ENCODE measurements at regions not wholly inside any gene's neighbourhood (a gene's known extent, or its start where the extent isn't known, plus 50 kb on each side); places are given as distances from the start of the nearest gene placed in this dataset.
"Not testable (repeated sequence)": the region's sequence is repeated elsewhere in the genome, so short reads cannot be mapped to it uniquely, and the experiment has no call there.

GRCh38 chr18:55763805-55764204 is 175.8 kb upstream of the TCF4 start:
- DNase-seq, result no peak

- peak; percentile 66 for DNase-seq
Observed at GRCh38 chr18:55763298-55763697, 175.3 kb upstream of the TCF4 start.

GRCh38 chr18:55762424-55762823 is 174.4 kb upstream of the TCF4 start:
- DNase-seq, result no peak

- no peak for DNase-seq
Observed at GRCh38 chr18:55753643-55754263, 165.8 kb upstream of the TCF4 start.

- no peak for DNase-seq
Observed at GRCh38 chr18:55751476-55751875, 163.5 kb upstream of the TCF4 start.

GRCh38 chr18:55748227-55748738 is 160.3 kb upstream of the TCF4 start:
- DNase-seq, result no peak

- DNase-seq, result peak; percentile 68
Observed at GRCh38 chr18:55744206-55744605, 156.2 kb upstream of the TCF4 start.

GRCh38 chr18:55743736-55744135 is 155.7 kb upstream of the TCF4 start:
- no peak for DNase-seq

GRCh38 chr18:55743133-55743532 is 155.1 kb upstream of the TCF4 start:
- DNase-seq, result peak; percentile 4

GRCh38 chr18:55739488-55739887 is 151.5 kb upstream of the TCF4 start:
- no peak for DNase-seq

- no peak for DNase-seq
Observed at GRCh38 chr18:55738483-55739114, 150.6 kb upstream of the TCF4 start.

- no peak for DNase-seq
Observed at GRCh38 chr18:55737781-55738468, 149.9 kb upstream of the TCF4 start.

GRCh38 chr18:55737266-55737665 is 149.3 kb upstream of the TCF4 start:
- DNase-seq, result no peak

- DNase-seq, result no peak
Observed at GRCh38 chr18:55735969-55736368, 148.0 kb upstream of the TCF4 start.

- no peak for DNase-seq
Observed at GRCh38 chr18:55735199-55735855, 147.3 kb upstream of the TCF4 start.

- DNase-seq, result peak; percentile 52
Observed at GRCh38 chr18:55732227-55733106, 144.5 kb upstream of the TCF4 start.

- no peak for DNase-seq
Observed at GRCh38 chr18:55731594-55732042, 143.6 kb upstream of the TCF4 start.

- not testable (repeated sequence) for DNase-seq
Observed at GRCh38 chr18:55721006-55721405, 133.0 kb upstream of the TCF4 start.

GRCh38 chr18:55713707-55714106 is 125.7 kb upstream of the TCF4 start:
- no peak for DNase-seq

GRCh38 chr18:55706898-55707297 is 118.9 kb upstream of the TCF4 start:
- DNase-seq, result peak; percentile 96

- no peak for DNase-seq
Observed at GRCh38 chr18:55699233-55699765, 111.3 kb upstream of the TCF4 start.

GRCh38 chr18:55696811-55697210 is 108.8 kb upstream of the TCF4 start:
- no peak for DNase-seq

Data from fibroblast of skin of right quadriceps (primary cell).